ENCODE measurements at regions not wholly inside any gene's neighbourhood (a gene's known extent, or its start where the extent isn't known, plus 50 kb on each side); places are given as distances from the start of the nearest gene placed in this dataset.

- DNase-seq: no peak
Measured at GRCh38 chr3:74691946-74692345, 77.5 kb upstream of the CNTN3 start.

DNA sequence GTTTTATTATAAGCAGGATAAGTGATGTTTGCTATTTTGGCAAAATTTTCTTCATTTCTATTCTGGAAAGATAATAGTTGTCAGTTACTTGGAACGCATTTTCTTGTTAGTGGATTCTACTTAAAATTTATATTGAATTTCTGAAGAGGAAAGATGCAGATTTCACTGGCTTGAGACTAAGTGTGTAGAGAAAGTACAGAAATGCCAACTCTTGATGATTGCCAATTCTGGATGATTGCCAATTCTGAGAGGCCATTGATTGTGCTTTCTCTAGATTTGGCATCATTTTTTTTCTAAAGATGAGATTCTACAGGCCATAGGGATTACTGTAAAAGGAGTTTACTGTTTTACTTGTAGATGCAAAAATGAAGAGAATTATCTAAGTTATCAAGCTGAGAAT lies 58.9 kb upstream of the CNTN3 start:
- no peak for DNase-seq

DNA sequence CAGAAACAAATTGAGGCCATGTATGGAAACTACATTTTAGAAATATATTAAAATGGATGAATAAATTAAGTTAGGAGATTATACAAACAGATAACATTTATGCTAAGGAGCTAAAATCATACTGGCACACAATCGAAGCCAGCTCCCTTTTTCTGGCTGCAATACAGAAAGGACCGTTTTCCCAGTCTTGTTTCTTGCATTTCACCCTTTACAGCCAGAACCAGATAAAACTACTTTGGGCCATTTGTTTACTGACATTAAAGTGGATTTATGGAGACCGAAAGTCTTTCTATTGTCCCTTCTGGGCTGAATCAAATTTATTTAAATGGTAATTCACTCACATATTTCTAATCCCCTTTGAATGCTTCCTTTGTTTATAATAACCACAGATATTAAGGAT lies 50.1 kb upstream of the CNTN3 start:
- no peak for DNase-seq
